WERI-Rb-1 (cell line): ENCODE measurements at regions not wholly inside any gene's neighbourhood (a gene's known extent, or its start where the extent isn't known, plus 50 kb on each side); places are given as distances from the start of the nearest gene placed in this dataset.
"Not testable (repeated sequence)": the region's sequence is repeated elsewhere in the genome, so short reads cannot be mapped to it uniquely, and the experiment has no call there.

Experiments
- DNase-seq: peaks from one replicate; pipeline ENCODE4 v3.0.0-alpha.2; 2020
- H3K27ac ChIP-seq: fragments of 250-450 bp; sonication (Bioruptor Pico); 2 replicates; pipeline ENCODE4 v1.5.1; 2020; ENCODE audit warnings: mild to moderate bottlenecking, moderate library complexity
- H3K27me3 ChIP-seq: fragments of 250-450 bp; sonication (Bioruptor Pico); 2 replicates; pipeline ENCODE4 v1.5.1; 2021; ENCODE audit warnings: mild to moderate bottlenecking, low read depth, moderate library complexity; ENCODE audit not compliant: insufficient read depth, severe bottlenecking
- H3K36me3 ChIP-seq: fragments of 250-450 bp; sonication (Bioruptor Pico); 2 replicates; pipeline ENCODE4 v1.5.1; 2020; ENCODE audit warnings: mild to moderate bottlenecking, moderate library complexity
- H3K4me3 ChIP-seq: 2 replicates; pipeline ENCODE4 v1.5.1; 2011; ENCODE audit warnings: low read depth, mild to moderate bottlenecking, control low read depth, low read length
- H3K9me3 ChIP-seq: fragments of 250-450 bp; sonication (Bioruptor Pico); 2 replicates; pipeline ENCODE4 v1.5.1; 2021; ENCODE audit warnings: mild to moderate bottlenecking, moderate library complexity; ENCODE audit not compliant: severe bottlenecking
- CTCF ChIP-seq: IDR thresholded peaks from 2 replicates; pipeline ENCODE4 v1.5.1; 2011; ENCODE audit warnings: low read depth, mild to moderate bottlenecking, control low read depth, inconsistent platforms, low read length

DNA sequence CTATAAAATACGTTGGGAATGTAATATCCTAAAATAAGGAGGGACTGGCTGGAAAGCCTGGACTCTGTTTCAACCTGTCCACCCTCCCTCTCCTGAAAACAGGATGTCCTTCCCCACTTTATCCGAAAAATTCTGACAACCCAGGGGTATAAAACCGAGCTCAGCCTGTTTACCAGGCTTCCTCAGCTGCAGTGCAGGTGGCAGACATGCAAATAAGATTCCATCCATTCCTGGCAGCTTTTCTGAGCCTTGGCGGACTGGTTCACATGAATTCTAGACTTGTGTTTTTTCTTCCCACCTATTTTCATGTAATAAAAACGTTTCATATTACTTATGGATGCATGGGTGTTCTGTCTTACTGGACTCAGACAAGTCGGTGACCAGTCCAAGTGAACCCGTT, 479.3 kb downstream of the KCNJ18 start:
- Histone ChIP-seq H3K9me3 (no peaks in the 10 kb centered on the region), H3K27ac (no peak overlapping the region), H3K36me3 (no peaks in the 10 kb centered on the region), H3K4me3 (no peak overlapping the region), H3K27me3 (peaks cover 4% of the 10 kb centered on the region)
- TF ChIP-seq CTCF: no peak
- DNase-seq: no peak

- Histone ChIP-seq H3K4me3 (no peak overlapping the region), H3K27me3 (no peaks in the 10 kb centered on the region), H3K9me3 (no peaks in the 10 kb centered on the region), H3K36me3 (no peaks in the 10 kb centered on the region), H3K27ac (no peak overlapping the region)
- DNase-seq: no peak
- no peak for TF ChIP-seq CTCF
Measured at GRCh38 chr17:22193113-22193512, 500.8 kb downstream of the KCNJ18 start.

DNA sequence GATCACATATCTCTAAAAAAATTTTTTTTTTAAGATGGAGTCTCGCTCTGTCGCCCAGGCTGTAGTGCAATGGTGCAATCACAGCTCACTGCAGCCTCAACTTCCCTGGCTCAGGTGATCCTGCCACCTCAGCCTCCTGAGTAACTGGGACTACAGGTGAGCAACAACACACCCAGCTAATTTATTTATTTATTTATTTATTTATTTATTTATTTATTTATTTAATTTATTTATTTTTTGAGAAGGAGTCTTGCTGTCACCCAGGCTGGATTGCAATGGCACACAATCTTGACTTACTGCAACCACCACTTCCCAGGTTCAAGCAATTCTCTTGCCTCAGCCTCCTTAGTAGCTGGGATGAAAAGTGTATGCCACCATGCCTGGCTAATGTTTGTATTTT, 507.9 kb downstream of the KCNJ18 start:
- not testable (repeated sequence) for H3K4me3 ChIP-seq, H3K36me3 ChIP-seq, H3K27ac ChIP-seq, DNase-seq, H3K9me3 ChIP-seq
- peaks cover 20% of the 10 kb centered on the region for H3K27me3 ChIP-seq

DNA sequence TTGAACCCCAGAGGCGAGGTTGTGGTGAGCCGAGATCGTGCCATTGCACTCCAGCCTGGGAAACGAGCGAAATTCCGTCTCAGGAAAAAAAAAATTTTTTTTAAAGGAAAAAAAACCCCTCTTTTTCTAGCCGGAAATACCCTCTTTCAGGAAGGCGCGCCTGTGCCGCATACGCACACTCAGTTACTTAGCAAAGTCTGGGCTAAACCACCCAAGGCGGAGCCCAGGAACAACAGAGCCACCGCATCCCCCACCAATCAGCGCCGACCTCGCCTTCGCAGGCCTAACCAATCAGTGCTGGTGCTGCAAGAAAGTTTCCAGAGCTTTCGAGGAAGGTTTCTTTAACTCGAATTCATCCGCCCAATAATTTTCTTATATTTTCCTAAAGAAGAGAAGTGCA, 510.4 kb downstream of the KCNJ18 start:
- Histone ChIP-seq H3K27ac (no peak overlapping the region), H3K36me3 (no peaks in the 10 kb centered on the region), H3K9me3 (no peaks in the 10 kb centered on the region), H3K4me3 (no peak overlapping the region), H3K27me3 (peaks cover 21% of the 10 kb centered on the region)
- no peak for TF ChIP-seq CTCF
- no peak for DNase-seq

DNA sequence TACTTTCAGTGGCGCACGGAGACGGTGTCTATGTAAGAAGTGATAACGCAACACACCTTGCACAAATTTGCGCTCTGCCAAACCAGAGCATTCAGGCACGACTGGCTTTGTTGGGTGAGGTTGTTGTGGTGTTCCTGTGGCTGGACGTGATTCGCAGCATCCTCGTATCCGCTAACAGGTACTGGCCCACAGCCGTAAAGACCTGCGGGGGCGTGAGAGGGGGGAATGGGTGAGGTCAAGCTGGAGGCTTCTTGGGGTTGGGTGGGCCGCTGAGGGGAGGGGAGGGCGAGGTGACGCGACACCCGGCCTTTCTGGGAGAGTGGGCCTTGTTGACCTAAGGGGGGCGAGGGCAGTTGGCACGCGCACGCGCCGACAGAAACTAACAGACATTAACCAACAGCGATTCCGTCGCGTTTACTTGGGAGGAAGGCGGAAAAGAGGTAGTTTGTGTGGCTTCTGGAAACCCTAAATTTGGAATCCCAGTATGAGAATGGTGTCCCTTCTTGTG, 510.9 kb downstream of the KCNJ18 start:
- no peaks in the 10 kb centered on the region for H3K36me3 ChIP-seq
- H3K9me3 ChIP-seq: no peaks in the 10 kb centered on the region
- H3K27me3 ChIP-seq: peaks cover 25% of the 10 kb centered on the region
- no peak overlapping the region for H3K27ac ChIP-seq
- TF ChIP-seq CTCF: no peak
- no peak overlapping the region for H3K4me3 ChIP-seq
- DNase-seq: no peak

DNA sequence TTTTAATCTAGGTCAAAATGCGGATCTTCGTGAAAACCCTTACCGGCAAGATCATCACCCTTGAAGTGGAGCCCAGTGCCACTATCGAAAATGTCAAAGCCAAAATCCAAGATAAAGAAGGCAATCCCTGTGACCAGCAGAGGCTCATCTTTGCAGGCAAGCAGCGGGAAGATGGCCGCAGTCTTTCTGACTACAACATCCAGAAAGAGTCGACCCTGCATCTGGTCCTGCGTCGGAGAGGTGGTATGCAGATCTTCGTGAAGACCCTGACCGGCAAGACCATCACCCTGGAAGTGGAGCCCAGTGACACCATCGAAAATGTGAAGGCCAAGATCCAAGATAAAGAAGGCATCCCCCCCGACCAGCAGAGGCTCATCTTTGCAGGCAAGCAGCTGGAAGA, 511.8 kb downstream of the KCNJ18 start:
- not testable (repeated sequence) for H3K4me3 ChIP-seq, H3K27ac ChIP-seq, DNase-seq, H3K36me3 ChIP-seq, H3K9me3 ChIP-seq
- peaks cover 30% of the 10 kb centered on the region for H3K27me3 ChIP-seq

GRCh38 chr17:22210212-22210611, 517.9 kb downstream of the KCNJ18 start:
- H3K36me3 ChIP-seq, H3K9me3 ChIP-seq: not testable (repeated sequence)

GRCh38 chr17:22213169-22213568, 520.8 kb downstream of the KCNJ18 start:
- H3K27me3 ChIP-seq: peaks cover 44% of the 10 kb centered on the region
- DNase-seq, H3K4me3 ChIP-seq, H3K27ac ChIP-seq, H3K9me3 ChIP-seq, H3K36me3 ChIP-seq: not testable (repeated sequence)

More at GRCh38 chr17:22210212-22210611, 517.9 kb downstream of the KCNJ18 start:
- not testable (repeated sequence) for H3K27ac ChIP-seq, DNase-seq, H3K4me3 ChIP-seq
- H3K27me3 ChIP-seq: peaks cover 41% of the 10 kb centered on the region
